Kidney (tissue), 13 donors: ENCODE measurements at regions not wholly inside any gene's neighbourhood (a gene's known extent, or its start where the extent isn't known, plus 50 kb on each side); places are given as distances from the start of the nearest gene placed in this dataset.

ENCODE experiments used
- DNase-seq, 5 donors: peaks; one replicate each; pipeline ENCODE4 v3.0.0-alpha.2; 2013 to 2020
- FAIRE-seq: peaks from 2 replicates; lab custom pipeline; 2012; peaks lifted over from hg19 to GRCh38; lab: Jason Lieb, UNC
- H3K27ac ChIP-seq, 2 donors: one replicate each; pipeline ENCODE4 v1.7.0; 2013; ENCODE audit warnings: low read depth in 2 of 2, low read length in 2 of 2, inconsistent platforms in 1 of 2
- H3K27me3 ChIP-seq: one replicate; pipeline ENCODE4 v1.7.1; 2013; ENCODE audit warnings: low read length, inconsistent platforms; ENCODE audit not compliant: control insufficient read depth, insufficient read depth
- H3K36me3 ChIP-seq, 3 donors: one replicate each; pipeline versions ENCODE4 v1.7.0 to v1.7.1; 2013; ENCODE audit warnings: low read length in 3 of 3, control low read depth in 1 of 3, inconsistent platforms in 1 of 3; ENCODE audit not compliant: insufficient read depth in 3 of 3, control insufficient read depth in 2 of 3
- H3K4me1 ChIP-seq, 3 donors: one replicate each; pipeline versions ENCODE4 v1.7.0 to v1.7.1; 2013; ENCODE audit warnings: low read length in 3 of 3, inconsistent platforms in 1 of 3, low read depth in 1 of 3; ENCODE audit not compliant: control insufficient read depth in 2 of 3, insufficient read depth in 2 of 3
- H3K4me3 ChIP-seq, 3 donors: one replicate each; pipeline versions ENCODE4 v1.7.0 to v1.8.1; 2013; ENCODE audit warnings: low read length in 3 of 3, control low read depth in 1 of 3, inconsistent platforms in 1 of 3
- H3K9ac ChIP-seq, 3 donors: one replicate each; pipeline versions ENCODE4 v1.7.0 to v1.7.1; 2013; ENCODE audit warnings: low read length in 3 of 3, control low read depth in 1 of 3, inconsistent platforms in 1 of 3
- H3K9me3 ChIP-seq, 3 donors: one replicate each; pipeline versions ENCODE4 v1.7.0 to v1.7.1; 2013; ENCODE audit warnings: low read length in 3 of 3, control low read depth in 1 of 3, inconsistent platforms in 1 of 3; ENCODE audit not compliant: control insufficient read depth in 2 of 3, insufficient read depth in 1 of 3
- CTCF ChIP-seq: IDR thresholded peaks from 3 replicates; pipeline ENCODE4 v1.5.1; 2012; ENCODE audit warnings: mild to moderate bottlenecking, moderate library complexity, borderline replicate concordance; ENCODE audit not compliant: insufficient read depth; ENCODE audit errors: extremely low read depth
- intact Hi-C: fragments of 100-400 bp; cut with DNase I; formaldehyde crosslinking; loops from one replicate; pipeline ENCODE4 v1.11.1; 2022
- donor health status: control.
- donor health status: control.
- donor health status: control.
- donor health status: control.
- donor health status: control.
- donor health status: DM: yes; HTN: yes; CAD: no.
- donor health status: Normal renal cell carcinoma (clear cell type).

- DNase-seq: no peak
- TF ChIP-seq CTCF: no peak
- no peak overlapping the region for H3K27ac ChIP-seq
- no peak overlapping the region for H3K4me3 ChIP-seq
- no peak overlapping the region for H3K9ac ChIP-seq
- no peaks in the 10 kb centered on the region for H3K27me3 ChIP-seq
- H3K36me3 ChIP-seq: no peaks in the 10 kb centered on the region
- FAIRE-seq: no peak
- no peaks in the 10 kb centered on the region for H3K9me3 ChIP-seq
- intact Hi-C loops: no loop called here
- peaks cover 0 to 6% (median 3%) of the 10 kb centered on the region in 3 donors for H3K4me1 ChIP-seq
Measured at GRCh38 chr6:144341831-144342527, 56.8 kb downstream of the UTRN start.

GRCh38 chr6:144343701-144344428 lies 58.7 kb downstream of the UTRN start:
- Histone ChIP-seq H3K4me1 (peaks cover 0 to 9% (median 3%) of the 10 kb centered on the region in 3 donors), H3K4me3 (peak overlapping the region in 1 of 3 donors; percentile 40), H3K27ac (peak overlapping the region; percentile 45 to 55), H3K9ac (no peak overlapping the region), H3K36me3 (no peaks in the 10 kb centered on the region), H3K9me3 (no peaks in the 10 kb centered on the region), H3K27me3 (no peaks in the 10 kb centered on the region)
- intact Hi-C loops: no loop called here
- peak in 1 of 5 donors; percentile 36 for DNase-seq
- no peak for FAIRE-seq
- TF ChIP-seq CTCF: no peak

GRCh38 chr6:144344646-144345045 lies 59.5 kb downstream of the UTRN start:
- DNase-seq: no peak
- no peak for TF ChIP-seq CTCF
- Histone ChIP-seq H3K9ac (no peak overlapping the region), H3K4me1 (peaks cover 0 to 12% (median 5%) of the 10 kb centered on the region in 3 donors), H3K27ac (peak overlapping the region in 1 of 2 donors; percentile 5), H3K36me3 (no peaks in the 10 kb centered on the region), H3K27me3 (no peaks in the 10 kb centered on the region), H3K9me3 (no peaks in the 10 kb centered on the region), H3K4me3 (peak overlapping the region in 1 of 3 donors; percentile 40)
- no peak for FAIRE-seq
- intact Hi-C loops: no loop called here
